Colonic mucosa (tissue), 4 donors: ENCODE measurements at regions not wholly inside any gene's neighbourhood (a gene's known extent, or its start where the extent isn't known, plus 50 kb on each side); places are given as distances from the start of the nearest gene placed in this dataset.

Experiments
- DNase-seq: peaks from one replicate; pipeline ENCODE4 v3.0.0-alpha.2; 2020
- H3K27ac ChIP-seq: fragments of 200-600 bp; one replicate; pipeline ENCODE4 v1.8.0; 2021
- H3K27me3 ChIP-seq: fragments of 200-600 bp; one replicate; pipeline ENCODE4 v1.8.0; 2021
- H3K36me3 ChIP-seq: fragments of 200-600 bp; one replicate; pipeline ENCODE4 v1.8.0; 2021
- H3K4me1 ChIP-seq: fragments of 200-600 bp; one replicate; pipeline ENCODE4 v1.8.0; 2021; ENCODE audit warnings: mild to moderate bottlenecking
- H3K4me3 ChIP-seq: fragments of 200-600 bp; one replicate; pipeline ENCODE4 v1.8.0; 2021
- H3K9ac ChIP-seq, 2 donors: one replicate each; pipeline ENCODE4 v1.7.0; 2013; ENCODE audit warnings: control low read depth in 2 of 2, low read depth in 2 of 2, low read length in 2 of 2
- H3K9me3 ChIP-seq: fragments of 200-600 bp; one replicate; pipeline ENCODE4 v1.8.0; 2021
- intact Hi-C: fragments of 100-400 bp; cut with DNase I; formaldehyde crosslinking; loops from one replicate; pipeline ENCODE4 v1.14.1; 2022
- TF ChIP-seq, protein P1 (sequence below): fragments of 200-600 bp; IDR thresholded peaks from one replicate; pipeline ENCODE4 v1.8.0; 2022; ENCODE audit warnings: antibody characterized with exemption, mild to moderate bottlenecking
- donor health status: healthy.
- donor health status: DM: no; HTN: no; CAD: no.
- donor health status: DM: no; HTN: no; CAD: no.

DNA sequence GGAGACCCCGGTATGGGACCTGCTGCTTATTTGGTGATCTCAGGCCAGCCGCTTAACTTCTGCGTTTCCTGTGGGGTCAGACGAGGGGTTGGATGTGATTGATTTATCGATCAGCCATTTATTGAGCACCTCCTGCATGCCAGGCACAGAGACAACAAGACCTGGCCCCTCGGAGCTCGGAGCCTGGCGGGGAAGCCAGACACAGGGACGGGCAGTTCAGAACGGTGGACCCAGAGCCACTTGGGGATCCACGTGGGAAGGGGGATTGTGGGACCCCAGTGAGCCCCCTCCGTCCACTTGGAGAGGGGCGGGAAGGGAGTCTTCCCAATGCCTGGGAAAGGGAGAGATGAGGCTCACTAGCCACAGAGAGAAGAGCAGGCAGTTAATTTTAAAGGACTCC, 84.7 kb upstream of the CIBAR2 start:
- intact Hi-C loops, result no loop called here
- H3K9me3 ChIP-seq, result no peaks in the 10 kb centered on the region
- H3K27ac ChIP-seq, result no peak overlapping the region
- no peaks in the 10 kb centered on the region for H3K36me3 ChIP-seq
- TF ChIP-seq, protein P1, sequence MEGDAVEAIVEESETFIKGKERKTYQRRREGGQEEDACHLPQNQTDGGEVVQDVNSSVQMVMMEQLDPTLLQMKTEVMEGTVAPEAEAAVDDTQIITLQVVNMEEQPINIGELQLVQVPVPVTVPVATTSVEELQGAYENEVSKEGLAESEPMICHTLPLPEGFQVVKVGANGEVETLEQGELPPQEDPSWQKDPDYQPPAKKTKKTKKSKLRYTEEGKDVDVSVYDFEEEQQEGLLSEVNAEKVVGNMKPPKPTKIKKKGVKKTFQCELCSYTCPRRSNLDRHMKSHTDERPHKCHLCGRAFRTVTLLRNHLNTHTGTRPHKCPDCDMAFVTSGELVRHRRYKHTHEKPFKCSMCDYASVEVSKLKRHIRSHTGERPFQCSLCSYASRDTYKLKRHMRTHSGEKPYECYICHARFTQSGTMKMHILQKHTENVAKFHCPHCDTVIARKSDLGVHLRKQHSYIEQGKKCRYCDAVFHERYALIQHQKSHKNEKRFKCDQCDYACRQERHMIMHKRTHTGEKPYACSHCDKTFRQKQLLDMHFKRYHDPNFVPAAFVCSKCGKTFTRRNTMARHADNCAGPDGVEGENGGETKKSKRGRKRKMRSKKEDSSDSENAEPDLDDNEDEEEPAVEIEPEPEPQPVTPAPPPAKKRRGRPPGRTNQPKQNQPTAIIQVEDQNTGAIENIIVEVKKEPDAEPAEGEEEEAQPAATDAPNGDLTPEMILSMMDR, result no peak
- no peaks in the 10 kb centered on the region for H3K27me3 ChIP-seq
- no peak overlapping the region for H3K9ac ChIP-seq
- no peaks in the 10 kb centered on the region for H3K4me1 ChIP-seq
- no peak overlapping the region for H3K4me3 ChIP-seq
- no peak for DNase-seq

- Histone ChIP-seq H3K27ac (no peak overlapping the region), H3K4me3 (no peak overlapping the region), H3K4me1 (no peaks in the 10 kb centered on the region), H3K36me3 (no peaks in the 10 kb centered on the region), H3K27me3 (no peaks in the 10 kb centered on the region), H3K9me3 (no peaks in the 10 kb centered on the region), H3K9ac (no peak overlapping the region)
- no peak for DNase-seq
- TF ChIP-seq, protein P1, result no peak
- intact Hi-C loops, result no loop called here
Measured at GRCh38 chr16:85197611-85198566, 85.6 kb upstream of the CIBAR2 start.

DNA sequence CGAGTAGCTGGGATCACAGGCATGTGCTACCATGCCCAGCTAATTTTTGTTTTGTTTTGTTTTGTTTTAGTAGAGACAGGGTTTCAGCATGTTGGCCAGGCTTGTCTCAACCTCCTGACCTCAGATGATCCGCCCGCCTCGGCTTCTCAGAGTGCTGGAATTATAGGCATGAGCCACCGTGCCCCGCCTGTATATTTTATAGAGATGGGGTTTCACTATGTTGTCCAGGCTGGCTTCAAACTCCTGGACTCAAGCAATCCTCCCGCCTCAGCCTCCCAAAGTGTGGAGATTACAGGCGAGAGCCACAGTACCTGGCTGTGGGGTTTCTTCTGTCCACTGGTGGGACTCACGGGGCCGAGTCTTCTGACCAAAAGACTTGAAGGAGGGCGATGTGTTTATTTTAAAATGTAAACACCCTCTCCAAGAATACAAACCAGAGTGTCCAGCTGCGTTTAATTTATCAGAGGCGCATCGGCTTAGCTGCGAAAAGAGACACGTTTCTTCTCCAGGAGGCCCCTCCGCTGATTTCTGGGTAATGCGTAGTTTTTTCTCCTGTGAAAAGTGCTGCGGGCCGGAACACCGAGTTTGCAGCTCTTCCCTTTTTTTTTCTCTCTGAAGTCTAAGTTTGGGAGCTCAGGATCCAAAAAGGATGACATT, 86.9 kb upstream of the CIBAR2 start:
- H3K36me3 ChIP-seq, result no peaks in the 10 kb centered on the region
- H3K4me3 ChIP-seq, result no peak overlapping the region
- H3K4me1 ChIP-seq, result no peaks in the 10 kb centered on the region
- no peaks in the 10 kb centered on the region for H3K27me3 ChIP-seq
- peak overlapping the region in 1 of 2 donors; percentile 12 for H3K9ac ChIP-seq
- TF ChIP-seq, protein P1, result no peak
- no peaks in the 10 kb centered on the region for H3K9me3 ChIP-seq
- DNase-seq, result no peak
- H3K27ac ChIP-seq, result no peak overlapping the region
- intact Hi-C loops, result no loop called here

- H3K4me1 ChIP-seq, result no peaks in the 10 kb centered on the region
- H3K27ac ChIP-seq, result no peak overlapping the region
- intact Hi-C loops, result no loop called here
Measured at GRCh38 chr16:85199880-85200279, 87.6 kb upstream of the CIBAR2 start.

More at GRCh38 chr16:85199880-85200279, 87.6 kb upstream of the CIBAR2 start:
- H3K36me3 ChIP-seq, result no peaks in the 10 kb centered on the region
- H3K27me3 ChIP-seq, result no peaks in the 10 kb centered on the region
- TF ChIP-seq, protein P1, result no peak
- no peaks in the 10 kb centered on the region for H3K9me3 ChIP-seq
- DNase-seq, result no peak
- H3K4me3 ChIP-seq, result no peak overlapping the region
- H3K9ac ChIP-seq, result no peak overlapping the region
